DOHH2 (cell line): ENCODE measurements at regions not wholly inside any gene's neighbourhood (a gene's known extent, or its start where the extent isn't known, plus 50 kb on each side); places are given as distances from the start of the nearest gene placed in this dataset.

Experiments
- H3F3A ChIP-seq: fragments of 200-600 bp; sonication (generic), shearing (Covaris generic); 2 replicates; pipeline ENCODE4 v1.6.0; 2016; ENCODE audit warnings: antibody characterized with exemption, mild to moderate bottlenecking; ENCODE audit not compliant: control insufficient read depth, insufficient read depth
- H3K27ac ChIP-seq: fragments of 200-600 bp; sonication (generic); 2 replicates; pipeline ENCODE4 v1.5.1; 2014; ENCODE audit warnings: low read depth, mild to moderate bottlenecking, low read length, moderate library complexity
- H3K27me3 ChIP-seq: fragments of 200-600 bp; sonication (generic); 2 replicates; pipeline ENCODE4 v1.6.1; 2014; ENCODE audit warnings: mild to moderate bottlenecking, low read length, mixed read lengths; ENCODE audit not compliant: control insufficient read depth
- H3K36me3 ChIP-seq: fragments of 200-600 bp; sonication (generic); 2 replicates; pipeline ENCODE4 v1.6.1; 2014; ENCODE audit warnings: mild to moderate bottlenecking, low read length, moderate library complexity, mixed read lengths; ENCODE audit not compliant: control insufficient read depth
- H3K4me1 ChIP-seq: fragments of 200-600 bp; sonication (generic); 2 replicates; pipeline ENCODE4 v1.6.1; 2014; ENCODE audit warnings: mild to moderate bottlenecking, low read length, mixed read lengths; ENCODE audit not compliant: control insufficient read depth
- H3K4me2 ChIP-seq: fragments of 200-600 bp; sonication (generic); 2 replicates; pipeline ENCODE4 v1.6.0; 2014; ENCODE audit warnings: mild to moderate bottlenecking, low read length, moderate library complexity
- H3K4me3 ChIP-seq: fragments of 200-600 bp; sonication (generic); 2 replicates; pipeline ENCODE4 v1.5.1; 2014; ENCODE audit warnings: mild to moderate bottlenecking, low read length, mixed read lengths
- H3K79me2 ChIP-seq: fragments of 200-600 bp; sonication (generic); 2 replicates; pipeline ENCODE4 v1.6.1; 2014; ENCODE audit warnings: mild to moderate bottlenecking, low read length, mixed read lengths; ENCODE audit not compliant: control insufficient read depth
- H3K9me2 ChIP-seq: fragments of 200-600 bp; sonication (generic); replicated peaks from 2 replicates; pipeline ENCODE4 v1.6.1; 2014; ENCODE audit warnings: mild to moderate bottlenecking, low read length, mixed read lengths; ENCODE audit not compliant: control insufficient read depth
- H3K9me3 ChIP-seq: fragments of 200-600 bp; sonication (generic); 2 replicates; pipeline ENCODE4 v1.6.1; 2014; ENCODE audit warnings: antibody characterized with exemption, low read length, mixed read lengths; ENCODE audit not compliant: control insufficient read depth, insufficient read depth
- H4K20me1 ChIP-seq: fragments of 200-600 bp; sonication (generic); 2 replicates; pipeline ENCODE4 v1.6.0; 2014; ENCODE audit warnings: low read depth, mild to moderate bottlenecking, antibody characterized with exemption, low read length, moderate library complexity; ENCODE audit not compliant: control insufficient read depth, insufficient read depth
- EZH2phosphoT487 ChIP-seq: fragments of 200-600 bp; sonication (generic); IDR thresholded peaks from 2 replicates; pipeline ENCODE4 v1.6.1; 2017; ENCODE audit warnings: borderline replicate concordance, mild to moderate bottlenecking, antibody characterized with exemption, low read length, moderate library complexity, mixed read lengths
- TF ChIP-seq, protein P1 (sequence below): fragments of 200-600 bp; sonication (generic); IDR thresholded peaks from one replicate; pipeline ENCODE4 v1.5.1; 2014; ENCODE audit warnings: antibody characterized with exemption, mild to moderate bottlenecking, low read depth, low read length; ENCODE audit not compliant: poor library complexity, severe bottlenecking

DNA sequence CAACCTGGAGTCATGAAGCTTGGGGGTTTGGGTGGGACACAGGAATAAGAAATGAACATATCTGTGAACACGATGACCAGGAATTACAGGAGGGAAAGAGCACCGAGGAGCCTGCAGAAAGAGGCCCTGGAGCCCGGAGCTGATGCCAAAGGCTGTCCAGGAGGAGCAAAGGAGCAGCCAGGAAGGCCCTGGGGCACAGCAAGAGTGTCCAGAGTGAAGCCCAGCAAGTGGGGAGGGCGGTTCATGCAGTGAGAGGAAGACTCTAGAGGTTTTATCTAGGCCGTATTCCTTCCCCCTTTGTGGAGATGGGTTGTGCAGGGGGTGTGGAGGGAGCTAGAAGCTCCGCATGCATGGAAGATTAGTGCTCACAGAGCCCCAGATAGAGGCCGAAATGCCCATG, 318.4 kb downstream of the GADD45G start:
- Histone ChIP-seq H3K27ac (no peak overlapping the region), H3F3A (no peaks in the 10 kb centered on the region), H3K9me2 (no peaks in the 10 kb centered on the region), H4K20me1 (no peaks in the 10 kb centered on the region), H3K4me3 (no peak overlapping the region), H3K9me3 (no peaks in the 10 kb centered on the region), H3K36me3 (no peaks in the 10 kb centered on the region), H3K79me2 (no peaks in the 10 kb centered on the region), H3K4me1 (no peaks in the 10 kb centered on the region), H3K4me2 (no peak overlapping the region), H3K27me3 (0 out of 2 replicates have a peak, but pooled peaks cover 3% of the 10 kb centered on the region)
- TF ChIP-seq EZH2phosphoT487, result no peak
- TF ChIP-seq, protein P1, sequence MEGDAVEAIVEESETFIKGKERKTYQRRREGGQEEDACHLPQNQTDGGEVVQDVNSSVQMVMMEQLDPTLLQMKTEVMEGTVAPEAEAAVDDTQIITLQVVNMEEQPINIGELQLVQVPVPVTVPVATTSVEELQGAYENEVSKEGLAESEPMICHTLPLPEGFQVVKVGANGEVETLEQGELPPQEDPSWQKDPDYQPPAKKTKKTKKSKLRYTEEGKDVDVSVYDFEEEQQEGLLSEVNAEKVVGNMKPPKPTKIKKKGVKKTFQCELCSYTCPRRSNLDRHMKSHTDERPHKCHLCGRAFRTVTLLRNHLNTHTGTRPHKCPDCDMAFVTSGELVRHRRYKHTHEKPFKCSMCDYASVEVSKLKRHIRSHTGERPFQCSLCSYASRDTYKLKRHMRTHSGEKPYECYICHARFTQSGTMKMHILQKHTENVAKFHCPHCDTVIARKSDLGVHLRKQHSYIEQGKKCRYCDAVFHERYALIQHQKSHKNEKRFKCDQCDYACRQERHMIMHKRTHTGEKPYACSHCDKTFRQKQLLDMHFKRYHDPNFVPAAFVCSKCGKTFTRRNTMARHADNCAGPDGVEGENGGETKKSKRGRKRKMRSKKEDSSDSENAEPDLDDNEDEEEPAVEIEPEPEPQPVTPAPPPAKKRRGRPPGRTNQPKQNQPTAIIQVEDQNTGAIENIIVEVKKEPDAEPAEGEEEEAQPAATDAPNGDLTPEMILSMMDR, result no peak

DNA sequence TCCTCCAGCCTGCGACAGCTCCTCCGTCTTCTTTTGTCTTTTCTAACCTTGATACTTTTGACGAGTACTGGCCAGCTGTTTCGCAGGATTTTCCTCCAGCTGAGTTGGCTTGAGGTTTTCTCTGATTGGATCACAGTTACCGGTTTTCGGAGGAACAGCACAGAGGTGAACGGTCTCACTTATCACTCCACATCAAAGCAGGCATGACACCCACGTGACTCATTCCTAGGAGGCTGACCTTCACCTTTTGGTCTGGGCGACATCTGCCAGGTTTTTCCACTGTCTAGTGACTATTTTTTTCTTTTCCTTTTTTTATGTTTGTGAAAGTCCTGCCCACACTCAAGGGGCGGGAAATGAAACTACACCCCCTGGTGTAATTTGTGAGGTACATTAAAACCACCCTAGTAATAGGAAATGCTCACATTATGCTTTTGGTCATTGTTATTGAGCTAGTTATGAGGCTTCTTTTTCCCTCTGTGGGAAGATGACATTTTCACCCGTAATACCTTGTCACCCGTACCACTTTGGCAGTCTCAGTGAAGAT, 319.2 kb downstream of the GADD45G start:
- H3K27me3 ChIP-seq, result 0 out of 2 replicates have a peak, but pooled peaks cover 3% of the 10 kb centered on the region
- TF ChIP-seq, protein P1, result no peak
- no peak for TF ChIP-seq EZH2phosphoT487
- H4K20me1 ChIP-seq, result no peaks in the 10 kb centered on the region
- no peak overlapping the region for H3K4me3 ChIP-seq
- no peaks in the 10 kb centered on the region for H3K79me2 ChIP-seq
- no peaks in the 10 kb centered on the region for H3K4me1 ChIP-seq
- H3F3A ChIP-seq, result no peaks in the 10 kb centered on the region
- no peak overlapping the region for H3K27ac ChIP-seq
- H3K9me2 ChIP-seq, result no peaks in the 10 kb centered on the region
- no peak overlapping the region for H3K4me2 ChIP-seq
- no peaks in the 10 kb centered on the region for H3K36me3 ChIP-seq
- no peaks in the 10 kb centered on the region for H3K9me3 ChIP-seq

- Histone ChIP-seq H3K9me2 (no peaks in the 10 kb centered on the region), H3F3A (no peaks in the 10 kb centered on the region), H3K36me3 (no peaks in the 10 kb centered on the region), H3K27ac (no peak overlapping the region), H3K79me2 (no peaks in the 10 kb centered on the region), H3K27me3 (0 out of 2 replicates have a peak, but pooled peaks cover 3% of the 10 kb centered on the region), H3K4me1 (no peaks in the 10 kb centered on the region), H3K4me3 (no peak overlapping the region), H3K4me2 (no peak overlapping the region), H3K9me3 (no peaks in the 10 kb centered on the region), H4K20me1 (no peaks in the 10 kb centered on the region)
- no peak for TF ChIP-seq EZH2phosphoT487
- TF ChIP-seq, protein P1, result no peak
These were observed 319.8 kb downstream of the GADD45G start for GRCh38 chr9:89924611-89925010.

GRCh38 chr9:89926167-89926566, 321.4 kb downstream of the GADD45G start:
- no peaks in the 10 kb centered on the region for H3K79me2 ChIP-seq
- H3K9me3 ChIP-seq, result no peaks in the 10 kb centered on the region
- H3K4me2 ChIP-seq, result no peak overlapping the region
- H3K4me1 ChIP-seq, result no peaks in the 10 kb centered on the region
- TF ChIP-seq, protein P1, result no peak
- no peaks in the 10 kb centered on the region for H3K36me3 ChIP-seq
- H3K9me2 ChIP-seq, result no peaks in the 10 kb centered on the region
- H3K27ac ChIP-seq, result no peak overlapping the region
- no peaks in the 10 kb centered on the region for H4K20me1 ChIP-seq
- no peaks in the 10 kb centered on the region for H3F3A ChIP-seq
- H3K27me3 ChIP-seq, result 0 out of 2 replicates have a peak, but pooled peaks cover 3% of the 10 kb centered on the region
- no peak overlapping the region for H3K4me3 ChIP-seq
